WERI-Rb-1 (cell line): ENCODE measurements at regions not wholly inside any gene's neighbourhood (a gene's known extent, or its start where the extent isn't known, plus 50 kb on each side); places are given as distances from the start of the nearest gene placed in this dataset.

Experiments used
- DNase-seq: peaks from one replicate; pipeline ENCODE4 v3.0.0-alpha.2; 2020
- H3K27ac ChIP-seq: fragments of 250-450 bp; sonication (Bioruptor Pico); 2 replicates; pipeline ENCODE4 v1.5.1; 2020; ENCODE audit warnings: mild to moderate bottlenecking, moderate library complexity
- H3K27me3 ChIP-seq: fragments of 250-450 bp; sonication (Bioruptor Pico); 2 replicates; pipeline ENCODE4 v1.5.1; 2021; ENCODE audit warnings: mild to moderate bottlenecking, low read depth, moderate library complexity; ENCODE audit not compliant: insufficient read depth, severe bottlenecking
- H3K36me3 ChIP-seq: fragments of 250-450 bp; sonication (Bioruptor Pico); 2 replicates; pipeline ENCODE4 v1.5.1; 2020; ENCODE audit warnings: mild to moderate bottlenecking, moderate library complexity
- H3K4me3 ChIP-seq: 2 replicates; pipeline ENCODE4 v1.5.1; 2011; ENCODE audit warnings: low read depth, mild to moderate bottlenecking, control low read depth, low read length
- H3K9me3 ChIP-seq: fragments of 250-450 bp; sonication (Bioruptor Pico); 2 replicates; pipeline ENCODE4 v1.5.1; 2021; ENCODE audit warnings: mild to moderate bottlenecking, moderate library complexity; ENCODE audit not compliant: severe bottlenecking
- CTCF ChIP-seq: IDR thresholded peaks from 2 replicates; pipeline ENCODE4 v1.5.1; 2011; ENCODE audit warnings: low read depth, mild to moderate bottlenecking, control low read depth, inconsistent platforms, low read length

GRCh38 chr5:106522296-106522695 is 1148.4 kb downstream of the EFNA5 start:
- H3K27ac ChIP-seq: no peak overlapping the region
- TF ChIP-seq CTCF: no peak
- no peak for DNase-seq
- H3K4me3 ChIP-seq: no peak overlapping the region
- no peaks in the 10 kb centered on the region for H3K36me3 ChIP-seq
- no peaks in the 10 kb centered on the region for H3K27me3 ChIP-seq
- H3K9me3 ChIP-seq: no peaks in the 10 kb centered on the region

- no peaks in the 10 kb centered on the region for H3K36me3 ChIP-seq
- H3K9me3 ChIP-seq: no peaks in the 10 kb centered on the region
- no peak for DNase-seq
- H3K27me3 ChIP-seq: no peaks in the 10 kb centered on the region
- H3K4me3 ChIP-seq: no peak overlapping the region
- TF ChIP-seq CTCF: no peak
- H3K27ac ChIP-seq: no peak overlapping the region
Observed at GRCh38 chr5:106521701-106522100, 1149.0 kb downstream of the EFNA5 start.

- TF ChIP-seq CTCF: no peak
- Histone ChIP-seq H3K36me3 (no peaks in the 10 kb centered on the region), H3K27ac (no peak overlapping the region), H3K9me3 (no peaks in the 10 kb centered on the region), H3K4me3 (no peak overlapping the region), H3K27me3 (no peaks in the 10 kb centered on the region)
- no peak for DNase-seq
Observed at GRCh38 chr5:106510321-106510720, 1160.4 kb downstream of the EFNA5 start.

DNA sequence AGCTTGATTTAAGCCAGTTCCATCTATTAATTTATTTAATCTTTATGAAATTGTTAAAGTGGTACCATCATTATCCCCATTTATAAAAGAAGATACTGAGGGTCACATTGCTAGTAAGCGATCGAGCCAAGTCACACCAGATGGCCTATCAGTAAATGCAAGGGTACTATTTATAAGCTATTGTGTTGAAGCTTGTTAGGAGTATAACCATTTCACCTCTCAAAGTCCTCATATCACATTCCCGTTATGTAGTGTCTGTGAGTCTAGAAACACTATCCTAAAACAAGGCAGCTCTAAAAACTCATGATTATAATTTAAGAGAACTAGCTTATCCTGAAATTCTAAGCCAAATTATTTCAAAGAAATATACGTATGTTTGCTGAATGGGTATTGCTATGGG is 1161.8 kb downstream of the EFNA5 start:
- H3K27me3 ChIP-seq: no peaks in the 10 kb centered on the region
- TF ChIP-seq CTCF: no peak
- DNase-seq: no peak

DNA sequence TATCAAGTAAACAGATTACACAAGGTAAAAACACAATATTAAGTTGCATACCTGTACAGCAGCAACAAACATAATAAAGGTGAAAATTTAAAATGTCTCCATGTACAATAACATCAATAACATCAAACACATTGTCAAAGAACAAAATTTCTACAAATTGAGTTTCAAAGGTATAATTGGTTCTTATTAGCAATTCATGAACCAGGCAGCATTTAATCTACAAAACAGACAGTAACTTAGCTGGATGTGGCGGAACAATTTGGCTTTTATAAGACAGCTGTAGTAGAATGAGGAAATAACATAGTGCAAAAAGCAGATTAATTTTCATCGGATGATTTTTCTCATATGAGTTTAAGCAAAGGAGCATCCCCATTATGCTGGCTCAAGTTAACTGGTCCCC is 1176.8 kb downstream of the EFNA5 start:
- Histone ChIP-seq H3K36me3 (no peaks in the 10 kb centered on the region), H3K9me3 (no peaks in the 10 kb centered on the region), H3K27me3 (no peaks in the 10 kb centered on the region), H3K4me3 (no peak overlapping the region), H3K27ac (no peak overlapping the region)
- no peak for TF ChIP-seq CTCF
- DNase-seq: no peak

More for the DNA sequence above, 1161.8 kb downstream of the EFNA5 start:
- Histone ChIP-seq H3K9me3 (no peaks in the 10 kb centered on the region), H3K27ac (no peak overlapping the region), H3K36me3 (no peaks in the 10 kb centered on the region), H3K4me3 (no peak overlapping the region)

GRCh38 chr5:106489004-106489403 is 1181.7 kb downstream of the EFNA5 start:
- H3K36me3 ChIP-seq: no peaks in the 10 kb centered on the region
- no peak for DNase-seq
- no peak for TF ChIP-seq CTCF
- H3K27ac ChIP-seq: no peak overlapping the region
- no peak overlapping the region for H3K4me3 ChIP-seq
- H3K9me3 ChIP-seq: no peaks in the 10 kb centered on the region
- no peaks in the 10 kb centered on the region for H3K27me3 ChIP-seq
